ENCODE measurements at regions not wholly inside any gene's neighbourhood (a gene's known extent, or its start where the extent isn't known, plus 50 kb on each side); places are given as distances from the start of the nearest gene placed in this dataset.

DNA sequence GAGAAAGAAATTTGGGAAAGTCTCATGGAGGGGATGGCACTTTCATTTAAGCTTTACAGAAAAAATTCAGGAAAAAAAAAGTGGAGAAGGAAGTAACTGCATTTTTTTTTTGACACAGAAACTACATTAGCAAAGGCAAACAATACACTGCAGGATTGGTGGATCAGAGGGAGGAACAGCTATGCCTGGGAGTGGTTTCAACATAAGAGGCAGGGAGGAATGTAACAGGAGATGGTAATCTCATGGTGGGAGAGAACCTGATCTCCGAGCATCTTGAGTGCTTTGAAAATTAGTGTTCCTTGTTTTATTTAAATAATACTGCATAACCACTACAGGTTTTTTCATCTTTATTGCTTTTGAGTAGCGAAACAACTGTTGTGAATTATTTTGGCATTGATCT, 249.4 kb downstream of the FAM170A start:
- ChIA-PET POLR2A (no interaction called here), CTCF (no interaction called here)
- no peak overlapping the region for H3K4me3 ChIP-seq (ENCODE audit: low read length)
- TF ChIP-seq, protein P1, sequence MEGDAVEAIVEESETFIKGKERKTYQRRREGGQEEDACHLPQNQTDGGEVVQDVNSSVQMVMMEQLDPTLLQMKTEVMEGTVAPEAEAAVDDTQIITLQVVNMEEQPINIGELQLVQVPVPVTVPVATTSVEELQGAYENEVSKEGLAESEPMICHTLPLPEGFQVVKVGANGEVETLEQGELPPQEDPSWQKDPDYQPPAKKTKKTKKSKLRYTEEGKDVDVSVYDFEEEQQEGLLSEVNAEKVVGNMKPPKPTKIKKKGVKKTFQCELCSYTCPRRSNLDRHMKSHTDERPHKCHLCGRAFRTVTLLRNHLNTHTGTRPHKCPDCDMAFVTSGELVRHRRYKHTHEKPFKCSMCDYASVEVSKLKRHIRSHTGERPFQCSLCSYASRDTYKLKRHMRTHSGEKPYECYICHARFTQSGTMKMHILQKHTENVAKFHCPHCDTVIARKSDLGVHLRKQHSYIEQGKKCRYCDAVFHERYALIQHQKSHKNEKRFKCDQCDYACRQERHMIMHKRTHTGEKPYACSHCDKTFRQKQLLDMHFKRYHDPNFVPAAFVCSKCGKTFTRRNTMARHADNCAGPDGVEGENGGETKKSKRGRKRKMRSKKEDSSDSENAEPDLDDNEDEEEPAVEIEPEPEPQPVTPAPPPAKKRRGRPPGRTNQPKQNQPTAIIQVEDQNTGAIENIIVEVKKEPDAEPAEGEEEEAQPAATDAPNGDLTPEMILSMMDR (IDR thresholded peaks at IDR 0.05) = no peak
- no peak overlapping the region for H3K27ac ChIP-seq (ENCODE audit: low read depth in 1 of 2, low read length in 2 of 2)
- H3K9me3 ChIP-seq (ENCODE audit: control insufficient read depth in 1 of 2, insufficient read depth in 1 of 2, low read length in 2 of 2) = no peaks in the 10 kb centered on the region
- Mint-ChIP-seq H3K4me3 (no peak overlapping the region), H3K27ac (no peak overlapping the region), H3K36me3 (ENCODE audit: low read depth) (no peaks in the 10 kb centered on the region), H3K9me3 (no peaks in the 10 kb centered on the region), H3K27me3 (no peaks in the 10 kb centered on the region), H3K4me1 (ENCODE audit: low read depth) (no peaks in the 10 kb centered on the region)
- H3K36me3 ChIP-seq (ENCODE audit: insufficient read depth, low read length) = no peaks in the 10 kb centered on the region
- no peaks in the 10 kb centered on the region for H3K4me1 ChIP-seq (ENCODE audit: insufficient read depth, low read length)
- no peak for ATAC-seq (ENCODE audit: poor library complexity)
- no peak for DNase-seq
- H3K27me3 ChIP-seq (ENCODE audit: control insufficient read depth in 1 of 2, insufficient read depth in 2 of 2, low read length in 2 of 2) = no peaks in the 10 kb centered on the region
- intact Hi-C loops (cut with DNase I, micrococcal nuclease) = no loop called here

DNA sequence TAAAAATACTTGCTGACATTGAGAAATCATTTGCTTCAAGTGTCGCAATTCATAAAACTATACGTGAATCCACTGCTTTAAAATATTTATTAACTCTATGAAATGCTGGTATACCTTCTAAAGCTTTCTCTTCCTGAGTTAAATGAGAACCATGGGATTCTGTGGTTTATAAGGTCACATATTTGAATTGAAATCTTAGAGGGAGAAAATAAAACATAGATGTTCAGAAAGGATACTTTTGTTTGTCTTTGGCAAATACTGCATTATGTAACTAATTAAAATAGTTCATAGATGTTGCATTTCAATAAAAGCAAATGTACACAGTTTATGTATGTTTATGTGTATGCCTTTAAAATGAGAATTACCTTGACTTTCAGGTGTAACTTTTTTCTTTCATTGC, 250.1 kb downstream of the FAM170A start:
- CTCF ChIA-PET = no interaction called here
- TF ChIP-seq, protein P1 (IDR thresholded peaks at IDR 0.05) = no peak

DNA sequence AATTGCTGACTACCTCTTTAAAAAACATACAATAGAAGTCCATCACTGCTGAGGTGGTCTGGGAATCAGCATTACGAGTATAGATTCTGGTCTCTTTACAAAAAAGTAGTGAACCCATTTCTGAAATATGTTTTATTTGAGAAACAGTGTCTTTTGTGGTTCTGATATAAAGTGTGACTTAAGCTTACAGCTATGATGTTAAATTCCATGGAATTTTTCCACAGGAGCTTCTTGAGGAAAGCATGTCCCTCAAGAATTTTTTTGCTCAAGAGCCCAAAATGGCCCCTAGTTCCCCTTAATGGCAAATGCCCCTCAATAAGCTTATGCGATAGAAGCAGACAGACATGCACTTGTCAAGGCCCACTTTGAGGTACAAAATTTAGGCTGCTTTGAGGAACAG, 265.7 kb downstream of the FAM170A start:
- Mint-ChIP-seq H3K9me3 (no peaks in the 10 kb centered on the region), H3K27me3 (no peaks in the 10 kb centered on the region), H3K36me3 (ENCODE audit: low read depth) (no peaks in the 10 kb centered on the region), H3K4me3 (no peak overlapping the region), H3K27ac (no peak overlapping the region), H3K4me1 (ENCODE audit: low read depth) (no peaks in the 10 kb centered on the region)
- CTCF ChIA-PET = no interaction called here
- POLR2A ChIA-PET = no interaction called here
- no peaks in the 10 kb centered on the region for H3K4me1 ChIP-seq (ENCODE audit: insufficient read depth, low read length)
- DNase-seq (no peak), ATAC-seq (ENCODE audit: poor library complexity) (no peak)
- TF ChIP-seq, protein P1 (IDR thresholded peaks at IDR 0.05) = no peak
- H3K27ac ChIP-seq (ENCODE audit: low read depth in 1 of 2, low read length in 2 of 2) = no peak overlapping the region
- intact Hi-C loops (cut with DNase I, micrococcal nuclease) = no loop called here
- H3K27me3 ChIP-seq (ENCODE audit: control insufficient read depth in 1 of 2, insufficient read depth in 2 of 2, low read length in 2 of 2) = no peaks in the 10 kb centered on the region
- H3K36me3 ChIP-seq (ENCODE audit: insufficient read depth, low read length) = no peaks in the 10 kb centered on the region
- H3K4me3 ChIP-seq (ENCODE audit: low read length) = no peak overlapping the region
- H3K9me3 ChIP-seq (ENCODE audit: control insufficient read depth in 1 of 2, insufficient read depth in 1 of 2, low read length in 2 of 2) = peaks cover 0 to 3% of the 10 kb centered on the region in 2 experiments

More for the DNA sequence above, 250.1 kb downstream of the FAM170A start:
- Histone ChIP-seq H3K9me3 (ENCODE audit: control insufficient read depth in 1 of 2, insufficient read depth in 1 of 2, low read length in 2 of 2) (no peaks in the 10 kb centered on the region), H3K27me3 (ENCODE audit: control insufficient read depth in 1 of 2, insufficient read depth in 2 of 2, low read length in 2 of 2) (no peaks in the 10 kb centered on the region), H3K4me3 (ENCODE audit: low read length) (no peak overlapping the region), H3K36me3 (ENCODE audit: insufficient read depth, low read length) (no peaks in the 10 kb centered on the region), H3K27ac (ENCODE audit: low read depth in 1 of 2, low read length in 2 of 2) (no peak overlapping the region), H3K4me1 (ENCODE audit: insufficient read depth, low read length) (no peaks in the 10 kb centered on the region)
- ATAC-seq (ENCODE audit: poor library complexity) = no peak
- Mint-ChIP-seq H3K9me3 (no peaks in the 10 kb centered on the region), H3K27me3 (no peaks in the 10 kb centered on the region), H3K27ac (no peak overlapping the region), H3K4me1 (ENCODE audit: low read depth) (no peaks in the 10 kb centered on the region), H3K36me3 (ENCODE audit: low read depth) (no peaks in the 10 kb centered on the region), H3K4me3 (no peak overlapping the region)
- intact Hi-C loops (cut with DNase I, micrococcal nuclease) = no loop called here
- no peak for DNase-seq
- POLR2A ChIA-PET = no interaction called here

All from CD4-positive, alpha-beta T cell (primary cell).